ENCODE measurements at regions not wholly inside any gene's neighbourhood (a gene's known extent, or its start where the extent isn't known, plus 50 kb on each side); places are given as distances from the start of the nearest gene placed in this dataset.

- Histone ChIP-seq H3K9ac (ENCODE audit: insufficient read depth, low read length) (no peak overlapping the region), H3K27me3 (ENCODE audit: control insufficient read depth, insufficient read depth, low read length) (no peaks in the 10 kb centered on the region), H2AFZ (ENCODE audit: low read length) (no peak overlapping the region), H3K36me3 (ENCODE audit: control insufficient read depth, insufficient read depth, low read length) (no peaks in the 10 kb centered on the region), H3K27ac (ENCODE audit: insufficient read depth, low read length) (peak overlapping the region; percentile 86), H3K4me2 (ENCODE audit: extremely low read depth, insufficient read depth, low read length) (peak overlapping the region; percentile 63), H4K20me1 (ENCODE audit: control insufficient read depth, extremely low read depth, insufficient read depth, low read length) (no peaks in the 10 kb centered on the region), H3K9me3 (ENCODE audit: control insufficient read depth, insufficient read depth, low read depth, low read length) (no peaks in the 10 kb centered on the region), H3K79me2 (ENCODE audit: control insufficient read depth, insufficient read depth, low read length) (no peaks in the 10 kb centered on the region), H3K4me3 (replicated peaks in 1 of 4; ENCODE audit: control extremely low read depth in 1 of 4, insufficient read depth in 1 of 4, low read depth in 3 of 4, low read length in 4 of 4) (no peak overlapping the region), H3K4me1 (ENCODE audit: control insufficient read depth, extremely low read depth, insufficient read depth, low read length) (peaks cover 30% of the 10 kb centered on the region)
- no peak for DNase-seq (ENCODE audit: low read depth in 2 of 2)
- no peak for TF ChIP-seq EZH2 (IDR thresholded peaks at IDR 0.05; ENCODE audit: low read length, missing control alignments)
- TF ChIP-seq CTCF (conservative IDR thresholded peaks at IDR 0.05 in 1 of 2, IDR thresholded peaks at IDR 0.05 in 1 of 2; ENCODE audit: low read depth in 1 of 2, low read length in 2 of 2), result no peak
Measured at GRCh38 chr15:99454107-99454809, 111.5 kb upstream of the MEF2A start.

- H3K79me2 ChIP-seq (ENCODE audit: control insufficient read depth, insufficient read depth, low read length), result no peaks in the 10 kb centered on the region
- H3K27me3 ChIP-seq (ENCODE audit: control insufficient read depth, insufficient read depth, low read length), result no peaks in the 10 kb centered on the region
- no peaks in the 10 kb centered on the region for H4K20me1 ChIP-seq (ENCODE audit: control insufficient read depth, extremely low read depth, insufficient read depth, low read length)
- H3K4me2 ChIP-seq (ENCODE audit: extremely low read depth, insufficient read depth, low read length), result peak overlapping the region; percentile 57
- no peaks in the 10 kb centered on the region for H3K9me3 ChIP-seq (ENCODE audit: control insufficient read depth, insufficient read depth, low read depth, low read length)
- DNase-seq (ENCODE audit: low read depth in 2 of 2), result peak; percentile 95 to 98
- H3K4me3 ChIP-seq (replicated peaks in 1 of 4; ENCODE audit: control extremely low read depth in 1 of 4, insufficient read depth in 1 of 4, low read depth in 3 of 4, low read length in 4 of 4), result no peak overlapping the region
- H3K4me1 ChIP-seq (ENCODE audit: control insufficient read depth, extremely low read depth, insufficient read depth, low read length), result peaks cover 30% of the 10 kb centered on the region
- H3K36me3 ChIP-seq (ENCODE audit: control insufficient read depth, insufficient read depth, low read length), result no peaks in the 10 kb centered on the region
- peak overlapping the region; percentile 40 for H3K9ac ChIP-seq (ENCODE audit: insufficient read depth, low read length)
- TF ChIP-seq CTCF (conservative IDR thresholded peaks at IDR 0.05 in 1 of 2, IDR thresholded peaks at IDR 0.05 in 1 of 2; ENCODE audit: low read depth in 1 of 2, low read length in 2 of 2), result no peak
- no peak for TF ChIP-seq EZH2 (IDR thresholded peaks at IDR 0.05; ENCODE audit: low read length, missing control alignments)
- peak overlapping the region; percentile 86 for H3K27ac ChIP-seq (ENCODE audit: insufficient read depth, low read length)
- H2AFZ ChIP-seq (ENCODE audit: low read length), result peak overlapping the region; percentile 24
Measured at GRCh38 chr15:99454941-99455788, 110.6 kb upstream of the MEF2A start.

GRCh38 chr15:99455789-99456160, 110.0 kb upstream of the MEF2A start:
- Histone ChIP-seq H3K79me2 (ENCODE audit: control insufficient read depth, insufficient read depth, low read length) (no peaks in the 10 kb centered on the region), H3K9ac (ENCODE audit: insufficient read depth, low read length) (no peak overlapping the region), H3K27ac (ENCODE audit: insufficient read depth, low read length) (peak overlapping the region; percentile 86), H4K20me1 (ENCODE audit: control insufficient read depth, extremely low read depth, insufficient read depth, low read length) (no peaks in the 10 kb centered on the region), H3K4me1 (ENCODE audit: control insufficient read depth, extremely low read depth, insufficient read depth, low read length) (peaks cover 30% of the 10 kb centered on the region), H3K4me2 (ENCODE audit: extremely low read depth, insufficient read depth, low read length) (no peak overlapping the region), H3K9me3 (ENCODE audit: control insufficient read depth, insufficient read depth, low read depth, low read length) (no peaks in the 10 kb centered on the region), H2AFZ (ENCODE audit: low read length) (no peak overlapping the region), H3K4me3 (replicated peaks in 1 of 4; ENCODE audit: control extremely low read depth in 1 of 4, insufficient read depth in 1 of 4, low read depth in 3 of 4, low read length in 4 of 4) (no peak overlapping the region), H3K36me3 (ENCODE audit: control insufficient read depth, insufficient read depth, low read length) (no peaks in the 10 kb centered on the region), H3K27me3 (ENCODE audit: control insufficient read depth, insufficient read depth, low read length) (no peaks in the 10 kb centered on the region)
- TF ChIP-seq EZH2 (IDR thresholded peaks at IDR 0.05; ENCODE audit: low read length, missing control alignments) (no peak), CTCF (conservative IDR thresholded peaks at IDR 0.05 in 1 of 2, IDR thresholded peaks at IDR 0.05 in 1 of 2; ENCODE audit: low read depth in 1 of 2, low read length in 2 of 2) (no peak)
- no peak for DNase-seq (ENCODE audit: low read depth in 2 of 2)

All from fibroblast of lung (primary cell).